ENCODE measurements at regions not wholly inside any gene's neighbourhood (a gene's known extent, or its start where the extent isn't known, plus 50 kb on each side); places are given as distances from the start of the nearest gene placed in this dataset.

DNA sequence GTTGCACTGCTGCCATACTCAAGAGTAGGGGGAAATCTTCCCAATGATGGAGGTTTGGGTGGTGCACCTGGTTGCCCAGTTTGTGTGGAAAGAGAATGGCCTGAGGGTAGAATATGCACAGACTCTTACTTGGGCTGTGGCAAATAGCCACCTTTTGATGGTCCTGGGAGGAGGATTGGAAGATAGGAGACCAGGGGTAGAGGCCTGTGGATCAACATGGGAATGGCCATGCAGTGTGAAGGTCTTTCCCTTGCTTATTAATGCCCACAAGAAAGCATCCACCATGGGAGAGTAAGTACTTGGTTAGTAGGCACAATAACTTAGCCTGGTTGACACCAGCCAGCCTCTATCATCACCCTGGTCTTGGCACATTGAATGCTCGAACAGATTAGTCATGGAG lies 156.8 kb upstream of the LEF1 start:
- TF ChIP-seq CTCF (conservative IDR thresholded peaks at IDR 0.05; ENCODE audit: low read depth, low read length), result no peak

DNA sequence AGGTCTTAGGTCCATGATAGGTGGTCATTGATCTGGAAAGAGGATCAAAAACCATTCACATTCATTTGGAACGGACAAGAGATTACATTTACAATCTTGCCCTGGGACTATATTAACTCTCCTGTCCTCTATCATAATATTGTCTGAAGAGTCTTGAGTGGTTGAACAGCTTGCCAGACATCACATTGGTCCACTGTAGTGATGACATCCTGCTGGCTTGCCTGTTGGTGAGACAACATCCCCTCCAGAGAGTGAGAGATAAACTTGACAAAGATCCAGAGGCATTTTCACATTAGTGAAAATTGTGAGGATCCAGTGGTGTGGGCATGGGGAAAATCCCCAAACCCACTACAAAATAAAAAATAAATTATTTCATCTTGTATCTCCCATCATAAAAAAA lies 155.7 kb upstream of the LEF1 start:
- Histone ChIP-seq H3K4me2 (no peak overlapping the region), H3K27me3 (ENCODE audit: insufficient read depth, low read depth) (no peaks in the 10 kb centered on the region), H3K79me2 (ENCODE audit: insufficient read depth, low read depth) (no peaks in the 10 kb centered on the region), H3K4me1 (ENCODE audit: low read depth, poor library complexity, severe bottlenecking) (no peaks in the 10 kb centered on the region), H3K9ac (no peak overlapping the region), H3K36me3 (ENCODE audit: insufficient read depth) (no peaks in the 10 kb centered on the region; the same call in 1 of the 2 replicates), H3K4me3 (IDR thresholded peaks at IDR 0.05; ENCODE audit: insufficient read depth, low read depth, low read length) (no peak overlapping the region), H4K20me1 (ENCODE audit: insufficient read depth) (no peaks in the 10 kb centered on the region), H2AFZ (ENCODE audit: low read depth) (no peak overlapping the region), H3K27ac (no peak overlapping the region)
- no peak for TF ChIP-seq CTCF (conservative IDR thresholded peaks at IDR 0.05; ENCODE audit: low read depth, low read length)

More for the DNA sequence above, 156.8 kb upstream of the LEF1 start:
- Histone ChIP-seq H3K27ac (no peak overlapping the region), H3K4me1 (ENCODE audit: low read depth, poor library complexity, severe bottlenecking) (no peaks in the 10 kb centered on the region), H4K20me1 (ENCODE audit: insufficient read depth) (no peaks in the 10 kb centered on the region), H3K36me3 (ENCODE audit: insufficient read depth) (no peaks in the 10 kb centered on the region; the same call in 1 of the 2 replicates), H3K4me3 (IDR thresholded peaks at IDR 0.05; ENCODE audit: insufficient read depth, low read depth, low read length) (no peak overlapping the region), H3K4me2 (no peak overlapping the region), H3K79me2 (ENCODE audit: insufficient read depth, low read depth) (no peaks in the 10 kb centered on the region), H3K9ac (no peak overlapping the region), H3K27me3 (ENCODE audit: insufficient read depth, low read depth) (no peaks in the 10 kb centered on the region), H2AFZ (ENCODE audit: low read depth) (no peak overlapping the region)

GRCh38 chr4:108322497-108322896 lies 153.8 kb upstream of the LEF1 start:
- Histone ChIP-seq H3K79me2 (ENCODE audit: insufficient read depth, low read depth) (no peaks in the 10 kb centered on the region), H3K9ac (no peak overlapping the region), H3K27ac (no peak overlapping the region), H3K4me2 (no peak overlapping the region), H3K4me3 (IDR thresholded peaks at IDR 0.05; ENCODE audit: insufficient read depth, low read depth, low read length) (no peak overlapping the region), H3K36me3 (ENCODE audit: insufficient read depth) (no peaks in the 10 kb centered on the region; the same call in 1 of the 2 replicates), H2AFZ (ENCODE audit: low read depth) (no peak overlapping the region), H3K27me3 (ENCODE audit: insufficient read depth, low read depth) (no peaks in the 10 kb centered on the region), H4K20me1 (ENCODE audit: insufficient read depth) (no peaks in the 10 kb centered on the region), H3K4me1 (ENCODE audit: low read depth, poor library complexity, severe bottlenecking) (no peaks in the 10 kb centered on the region)
- TF ChIP-seq CTCF (conservative IDR thresholded peaks at IDR 0.05; ENCODE audit: low read depth, low read length), result no peak

- Histone ChIP-seq H2AFZ (ENCODE audit: low read depth) (no peak overlapping the region), H4K20me1 (ENCODE audit: insufficient read depth) (no peaks in the 10 kb centered on the region), H3K79me2 (ENCODE audit: insufficient read depth, low read depth) (no peaks in the 10 kb centered on the region), H3K4me3 (IDR thresholded peaks at IDR 0.05; ENCODE audit: insufficient read depth, low read depth, low read length) (no peak overlapping the region), H3K27ac (no peak overlapping the region), H3K4me2 (no peak overlapping the region), H3K4me1 (ENCODE audit: low read depth, poor library complexity, severe bottlenecking) (no peaks in the 10 kb centered on the region), H3K36me3 (ENCODE audit: insufficient read depth) (no peaks in the 10 kb centered on the region; the same call in 1 of the 2 replicates), H3K27me3 (ENCODE audit: insufficient read depth, low read depth) (no peaks in the 10 kb centered on the region), H3K9ac (no peak overlapping the region)
- no peak for TF ChIP-seq CTCF (conservative IDR thresholded peaks at IDR 0.05; ENCODE audit: low read depth, low read length)
Observed at GRCh38 chr4:108320061-108320460, 151.3 kb upstream of the LEF1 start.
